Immature natural killer cell (primary cell): ENCODE measurements at regions not wholly inside any gene's neighbourhood (a gene's known extent, or its start where the extent isn't known, plus 50 kb on each side); places are given as distances from the start of the nearest gene placed in this dataset.
"Not testable (repeated sequence)": the region's sequence is repeated elsewhere in the genome, so short reads cannot be mapped to it uniquely, and the experiment has no call there.

ENCODE experiments used
- DNase-seq, 3 donors: peaks; one replicate each; pipeline ENCODE4 v3.0.0; 2022; ENCODE audit warnings: mixed read lengths in 1 of 3
- H3K27ac Mint-ChIP-seq, 6 donors: one replicate each; pipeline ENCODE4 v1.8.0; 2020; ENCODE audit warnings: mixed read lengths in 6 of 6, mild to moderate bottlenecking in 5 of 6, inconsistent platforms in 4 of 6, moderate library complexity in 3 of 6
- H3K27me3 Mint-ChIP-seq, 3 donors: one replicate each; pipeline ENCODE4 v1.8.0; 2020 to 2021; ENCODE audit warnings: low read depth in 3 of 3, mild to moderate bottlenecking in 3 of 3, mixed read lengths in 3 of 3, moderate library complexity in 3 of 3, inconsistent platforms in 1 of 3
- H3K36me3 Mint-ChIP-seq, 3 donors: one replicate each; pipeline ENCODE4 v1.8.0; 2020; ENCODE audit warnings: mixed read lengths in 3 of 3, inconsistent platforms in 2 of 3, mild to moderate bottlenecking in 2 of 3
- H3K4me1 Mint-ChIP-seq, 2 donors: one replicate each; pipeline ENCODE4 v1.8.0; 2020; ENCODE audit warnings: inconsistent platforms in 2 of 2, mild to moderate bottlenecking in 2 of 2, mixed read lengths in 2 of 2, moderate library complexity in 1 of 2
- H3K4me3 Mint-ChIP-seq, 5 donors: one replicate each; pipeline ENCODE4 v1.8.0; 2020; ENCODE audit warnings: mild to moderate bottlenecking in 5 of 5, mixed read lengths in 5 of 5, inconsistent platforms in 3 of 5, moderate library complexity in 3 of 5
- H3K9me3 Mint-ChIP-seq, 6 donors: one replicate each; pipeline ENCODE4 v1.8.0; 2020; ENCODE audit warnings: mild to moderate bottlenecking in 6 of 6, mixed read lengths in 6 of 6, inconsistent platforms in 4 of 6, moderate library complexity in 3 of 6

DNA sequence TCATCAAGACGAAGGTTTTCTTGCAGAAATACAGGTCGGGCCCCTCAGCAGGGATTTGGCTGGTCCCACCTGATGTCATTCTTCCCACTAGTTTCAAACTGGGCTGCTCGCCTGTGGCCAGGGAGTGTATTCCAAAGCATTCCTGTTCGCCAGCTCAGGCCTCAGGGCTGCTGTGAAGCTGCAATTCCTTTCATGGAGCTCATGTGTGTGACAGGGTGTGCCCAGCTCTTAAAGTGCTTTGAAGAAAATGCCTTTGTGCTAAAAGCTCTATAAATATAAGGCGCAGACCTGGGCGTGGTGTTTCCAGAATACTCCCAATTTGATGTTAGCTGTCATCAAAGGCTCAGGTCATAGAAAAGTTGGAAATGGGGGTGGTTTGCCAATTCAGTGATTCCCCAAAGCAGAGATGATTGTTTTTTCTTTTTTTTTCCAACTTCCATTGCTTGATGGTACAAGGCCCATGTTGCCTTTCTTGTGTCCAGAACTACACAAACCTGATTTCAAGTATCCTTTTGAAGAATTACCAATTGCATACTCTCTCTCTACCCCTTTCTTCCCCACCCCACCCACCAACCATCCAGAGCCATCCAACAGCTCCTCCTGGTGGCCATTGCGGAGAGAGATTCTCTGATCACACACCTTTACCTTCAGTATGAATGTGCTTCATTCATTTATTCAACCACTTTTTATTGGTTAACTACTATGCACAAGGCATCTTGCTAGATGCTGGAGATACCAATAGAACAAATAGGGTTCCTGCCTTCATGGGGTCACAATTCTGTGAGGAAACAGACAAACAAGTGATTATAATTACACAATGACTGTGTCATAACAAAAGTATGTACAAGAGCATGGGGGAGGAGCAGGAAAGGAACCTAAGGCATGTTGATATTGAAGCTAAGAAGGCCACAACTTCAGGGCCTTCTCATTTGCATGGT is 297.3 kb upstream of the LYZL1 start:
- DNase-seq = peak in 1 of 3 donors; percentile 6
- Mint-ChIP-seq H3K9me3 (peaks cover 0 to 2% (median 0%) of the 10 kb centered on the region in 6 donors), H3K36me3 (no peaks in the 10 kb centered on the region), H3K27me3 (peaks cover 2 to 7% (median 3%) of the 10 kb centered on the region in 3 donors), H3K4me1 (no peaks in the 10 kb centered on the region), H3K4me3 (no peak overlapping the region), H3K27ac (no peak overlapping the region)

DNA sequence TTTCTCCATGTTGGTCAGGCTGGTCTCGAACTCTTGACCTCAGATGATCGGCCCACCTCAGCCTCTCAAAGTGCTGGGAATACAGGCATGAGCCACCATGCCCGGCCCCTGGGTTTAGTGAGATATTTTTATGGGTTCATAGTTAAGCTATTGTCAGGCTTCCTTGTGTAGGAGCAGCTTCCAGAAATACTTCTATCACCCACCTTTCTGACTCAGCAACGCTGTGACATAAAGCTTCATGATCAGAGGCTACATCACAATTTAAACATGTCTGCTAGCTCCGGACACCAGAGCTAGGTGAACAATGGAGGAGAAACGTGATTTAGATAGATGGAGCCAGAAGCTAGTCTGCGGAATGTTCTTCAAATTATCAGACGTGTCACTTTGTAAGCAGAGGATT is 295.8 kb upstream of the LYZL1 start:
- no peaks in the 10 kb centered on the region for H3K36me3 Mint-ChIP-seq
- no peak overlapping the region for H3K4me3 Mint-ChIP-seq
- no peak overlapping the region for H3K27ac Mint-ChIP-seq
- DNase-seq = no peak
- peaks cover 2 to 5% (median 3%) of the 10 kb centered on the region in 3 donors for H3K27me3 Mint-ChIP-seq
- H3K9me3 Mint-ChIP-seq = peaks cover 0 to 2% (median 0%) of the 10 kb centered on the region in 6 donors
- no peaks in the 10 kb centered on the region for H3K4me1 Mint-ChIP-seq

DNA sequence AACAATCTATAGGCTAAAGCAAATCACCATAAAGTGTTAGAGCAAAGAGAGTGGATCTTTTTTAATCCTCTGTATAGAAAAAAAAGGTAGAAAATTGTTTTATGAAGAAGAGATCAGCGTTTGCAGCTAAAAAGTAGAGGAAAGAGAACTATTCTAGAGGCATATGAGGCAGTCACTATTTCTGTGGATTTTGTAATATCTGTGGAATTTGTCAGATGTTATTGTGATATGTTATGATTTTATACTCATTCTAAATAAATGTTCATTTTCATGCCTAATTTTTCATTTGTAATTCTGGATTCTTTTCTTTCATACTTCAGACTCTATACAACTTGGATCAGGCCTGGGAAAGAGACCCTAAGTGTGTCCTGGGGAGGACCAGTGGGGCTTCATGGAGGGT is 295.0 kb upstream of the LYZL1 start:
- Mint-ChIP-seq H3K27ac (no peak overlapping the region), H3K4me1 (no peaks in the 10 kb centered on the region), H3K27me3 (peaks cover 2 to 5% (median 3%) of the 10 kb centered on the region in 3 donors), H3K4me3 (no peak overlapping the region), H3K9me3 (peaks cover 0 to 2% (median 0%) of the 10 kb centered on the region in 6 donors), H3K36me3 (no peaks in the 10 kb centered on the region)
- DNase-seq = no peak

DNA sequence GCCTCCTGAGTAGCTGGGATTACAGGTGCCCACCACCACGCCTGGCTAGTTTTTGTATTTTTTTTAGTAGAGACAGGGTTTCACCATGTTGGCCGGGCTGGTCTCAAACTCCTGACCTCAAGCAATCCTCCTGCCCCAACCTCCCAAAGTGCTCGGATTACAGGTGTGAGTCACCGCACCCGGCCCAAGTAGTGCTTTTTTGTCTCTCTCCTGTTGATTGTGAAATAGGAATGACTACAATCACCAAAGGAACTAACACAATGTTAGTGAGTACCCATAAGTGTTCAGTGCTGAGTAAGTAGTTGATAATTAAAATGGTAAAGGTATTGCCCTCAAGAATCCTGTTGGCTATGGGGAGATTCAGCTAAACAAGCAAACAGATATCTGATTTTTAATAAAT is 294.1 kb upstream of the LYZL1 start:
- H3K4me3 Mint-ChIP-seq, H3K4me1 Mint-ChIP-seq, H3K27me3 Mint-ChIP-seq, H3K9me3 Mint-ChIP-seq, H3K27ac Mint-ChIP-seq, H3K36me3 Mint-ChIP-seq, DNase-seq: not testable (repeated sequence)

DNA sequence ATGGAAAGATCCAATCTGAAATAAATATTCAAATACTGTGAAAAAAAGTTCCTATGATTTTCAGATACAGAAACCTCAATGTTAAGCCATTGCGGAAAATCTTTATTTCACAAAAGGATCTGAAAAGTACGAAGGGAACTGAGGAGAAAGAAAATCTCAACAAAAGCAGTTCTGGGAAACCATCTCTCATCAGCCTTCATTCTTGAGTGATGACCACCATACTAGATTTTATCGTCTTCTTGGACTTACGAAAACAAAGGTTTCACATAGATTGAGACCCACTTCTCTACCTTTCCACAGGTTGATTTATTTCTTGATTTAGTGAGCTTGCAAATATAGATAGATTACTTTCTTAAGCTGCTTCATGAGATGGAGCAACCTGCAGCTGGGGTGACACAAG is 293.4 kb upstream of the LYZL1 start:
- Mint-ChIP-seq H3K4me1 (no peaks in the 10 kb centered on the region), H3K9me3 (peaks cover 0 to 2% (median 0%) of the 10 kb centered on the region in 6 donors), H3K36me3 (no peaks in the 10 kb centered on the region), H3K4me3 (no peak overlapping the region), H3K27ac (no peak overlapping the region), H3K27me3 (peaks cover 2 to 3% (median 2%) of the 10 kb centered on the region in 3 donors)
- DNase-seq = no peak

DNA sequence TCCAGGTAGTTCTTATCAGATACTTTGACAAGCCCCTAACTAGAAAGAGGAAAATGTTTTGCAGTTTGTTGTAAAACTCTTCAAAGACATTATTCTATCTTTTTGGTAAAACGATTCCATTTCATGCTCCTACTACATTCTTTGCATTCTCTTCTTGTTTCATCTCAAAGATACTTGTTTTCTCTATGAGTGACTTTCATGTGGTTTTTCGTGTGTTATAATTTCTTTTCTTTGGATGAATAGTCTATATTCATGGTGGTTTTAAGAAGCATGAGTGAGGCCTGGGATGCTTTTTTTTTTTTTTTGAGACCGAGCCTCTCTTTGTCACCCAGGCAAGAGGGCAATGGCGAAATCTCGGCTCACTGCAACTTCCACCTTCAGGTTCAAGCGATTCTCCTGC is 292.5 kb upstream of the LYZL1 start:
- H3K4me3 Mint-ChIP-seq = no peak overlapping the region
- no peaks in the 10 kb centered on the region for H3K36me3 Mint-ChIP-seq
- no peaks in the 10 kb centered on the region for H3K9me3 Mint-ChIP-seq
- H3K27ac Mint-ChIP-seq = no peak overlapping the region
- peaks cover 2 to 3% (median 3%) of the 10 kb centered on the region in 3 donors for H3K27me3 Mint-ChIP-seq
- DNase-seq = no peak
- H3K4me1 Mint-ChIP-seq = no peaks in the 10 kb centered on the region

DNA sequence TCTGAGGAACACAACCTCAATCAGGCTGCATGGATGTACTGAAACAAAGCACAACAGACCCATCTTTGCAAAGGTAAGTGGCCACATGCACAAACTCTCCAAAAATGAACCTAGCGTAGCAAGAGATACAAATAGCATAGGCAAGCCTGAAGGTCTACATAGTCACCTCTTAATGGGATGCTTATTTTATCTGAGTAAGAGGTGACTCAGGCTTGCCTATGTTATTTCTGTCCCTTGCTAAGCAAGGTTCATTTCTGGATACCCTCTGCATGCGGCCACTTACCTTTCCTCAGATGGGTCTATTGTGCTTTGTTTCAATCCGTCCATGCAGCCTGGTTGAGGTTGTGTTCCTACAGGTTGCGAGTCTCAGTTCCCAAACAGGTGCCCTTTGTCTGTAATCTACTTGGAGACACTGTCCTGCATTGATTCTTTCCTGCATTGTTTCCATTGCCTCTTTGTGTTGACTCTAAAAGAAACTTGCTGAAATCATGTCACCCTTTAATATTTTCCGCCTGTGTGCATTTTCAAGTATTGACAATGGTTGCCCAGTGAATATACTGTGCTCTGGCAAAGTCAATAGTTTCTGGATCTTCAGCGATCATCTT is 291.8 kb upstream of the LYZL1 start:
- Mint-ChIP-seq H3K27ac (no peak overlapping the region), H3K4me3 (no peak overlapping the region), H3K27me3 (peaks cover 3 to 6% (median 3%) of the 10 kb centered on the region in 3 donors), H3K9me3 (no peaks in the 10 kb centered on the region), H3K4me1 (no peaks in the 10 kb centered on the region), H3K36me3 (no peaks in the 10 kb centered on the region)
- DNase-seq = no peak

DNA sequence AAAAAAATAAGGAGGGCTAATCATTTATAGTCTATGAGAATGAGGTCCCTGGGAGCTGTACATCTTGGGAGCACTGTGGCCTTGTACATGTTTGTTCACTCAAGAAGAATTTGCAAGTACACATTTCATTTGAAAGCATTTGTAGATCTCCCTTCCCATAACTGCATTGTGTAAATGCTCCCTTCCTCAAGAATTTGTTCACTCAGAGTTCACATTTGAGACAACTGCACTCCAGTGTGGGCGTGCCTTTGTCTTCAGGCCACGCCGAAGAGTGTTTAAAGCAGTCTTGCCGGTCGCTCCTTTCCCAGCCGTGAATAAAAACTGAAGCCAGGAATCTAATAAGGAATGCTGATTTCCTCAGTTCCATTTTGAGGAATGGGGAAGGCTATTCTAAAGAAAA is 291.1 kb upstream of the LYZL1 start:
- DNase-seq = no peak
- H3K27me3 Mint-ChIP-seq = peaks cover 3 to 7% (median 3%) of the 10 kb centered on the region in 3 donors
- H3K36me3 Mint-ChIP-seq = no peaks in the 10 kb centered on the region
- H3K27ac Mint-ChIP-seq = no peak overlapping the region
- no peaks in the 10 kb centered on the region for H3K9me3 Mint-ChIP-seq
- H3K4me3 Mint-ChIP-seq = no peak overlapping the region
- no peaks in the 10 kb centered on the region for H3K4me1 Mint-ChIP-seq

DNA sequence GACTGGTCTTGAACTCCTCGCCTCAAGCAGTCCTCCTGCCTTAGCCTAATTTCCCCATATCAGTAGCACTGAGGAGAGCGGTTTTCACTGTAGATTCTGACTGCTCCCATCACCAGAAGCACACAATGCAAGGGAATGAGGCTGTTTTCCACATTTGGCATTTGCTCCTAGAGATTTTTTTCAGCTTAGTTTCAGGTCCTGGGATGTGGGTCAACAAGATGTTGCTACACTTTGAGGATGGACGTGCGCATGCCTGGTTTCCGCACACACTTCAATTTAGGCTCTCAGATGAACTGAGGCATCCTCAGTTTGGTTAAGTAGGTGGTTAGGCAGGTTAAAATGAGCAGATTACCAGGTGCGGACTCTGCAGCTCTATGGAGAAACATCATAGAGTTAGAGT is 287.1 kb upstream of the LYZL1 start:
- Mint-ChIP-seq H3K27me3 (peaks cover 3 to 10% (median 7%) of the 10 kb centered on the region in 3 donors), H3K4me1 (no peaks in the 10 kb centered on the region), H3K27ac (no peak overlapping the region), H3K9me3 (no peaks in the 10 kb centered on the region), H3K4me3 (no peak overlapping the region), H3K36me3 (no peaks in the 10 kb centered on the region)
- no peak for DNase-seq

DNA sequence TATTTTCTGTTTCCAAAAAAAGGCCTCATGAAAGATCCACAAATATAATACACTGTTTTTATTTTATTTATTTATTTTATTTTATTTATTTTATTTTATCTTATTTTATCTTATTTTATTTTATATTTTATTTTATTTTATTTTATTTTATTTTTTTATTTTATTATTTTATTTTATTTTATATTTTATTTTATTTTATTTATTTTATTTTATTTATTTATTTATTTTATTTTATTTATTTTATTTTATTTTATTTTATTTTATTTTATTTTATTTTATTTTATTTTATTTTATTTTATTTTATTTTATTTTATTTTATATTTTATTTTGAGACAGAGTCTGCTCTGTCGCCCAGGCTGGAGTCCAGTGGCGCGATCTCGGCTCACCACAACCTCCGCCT is 285.9 kb upstream of the LYZL1 start:
- not testable (repeated sequence) for H3K4me1 Mint-ChIP-seq, H3K4me3 Mint-ChIP-seq, H3K9me3 Mint-ChIP-seq, H3K27me3 Mint-ChIP-seq, H3K36me3 Mint-ChIP-seq, DNase-seq, H3K27ac Mint-ChIP-seq

DNA sequence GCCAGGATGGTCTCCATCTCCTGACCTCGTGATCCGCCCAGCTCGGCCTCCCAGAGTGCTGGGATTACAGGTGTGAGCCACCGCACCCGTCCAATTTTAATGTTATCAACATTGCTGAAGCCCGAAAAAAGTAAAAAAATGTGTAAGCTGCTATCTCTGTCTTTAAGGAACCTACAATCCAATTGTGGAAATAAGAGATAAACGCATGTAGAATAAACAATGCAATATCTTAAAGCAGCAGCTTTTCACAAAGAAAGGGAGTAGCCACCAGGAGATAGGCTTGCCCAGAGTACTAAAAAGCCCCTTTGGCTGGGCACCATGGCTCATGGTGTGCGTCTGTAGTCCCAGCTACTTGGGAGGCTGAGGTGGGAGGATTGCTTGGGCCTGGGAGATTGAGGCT is 282.9 kb upstream of the LYZL1 start:
- H3K4me3 Mint-ChIP-seq = no peak overlapping the region

DNA sequence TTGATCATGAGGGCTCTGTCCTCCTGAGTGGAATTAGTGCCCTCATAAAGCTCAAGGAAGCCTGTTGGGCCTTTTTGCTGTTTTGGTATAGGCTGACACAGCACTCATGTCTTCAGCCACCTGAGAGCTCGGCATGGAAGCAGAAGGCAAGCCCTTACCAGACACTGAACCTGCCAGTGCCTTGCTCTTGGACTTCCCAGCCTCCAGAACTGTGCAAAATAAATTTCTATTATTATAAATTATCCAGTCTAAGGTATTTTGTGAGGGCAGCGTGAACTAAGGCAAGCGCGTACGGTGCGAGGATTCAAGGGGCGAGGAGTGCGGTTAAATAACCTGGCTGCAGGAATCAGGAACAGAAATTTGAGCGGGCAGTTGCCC is 281.5 kb upstream of the LYZL1 start:
- Mint-ChIP-seq H3K27me3 (peaks cover 3 to 6% (median 5%) of the 10 kb centered on the region in 3 donors), H3K4me3 (no peak overlapping the region), H3K27ac (no peak overlapping the region), H3K4me1 (no peaks in the 10 kb centered on the region), H3K36me3 (no peaks in the 10 kb centered on the region), H3K9me3 (no peaks in the 10 kb centered on the region)
- no peak for DNase-seq

More for the DNA sequence above, 282.9 kb upstream of the LYZL1 start:
- no peak overlapping the region for H3K27ac Mint-ChIP-seq
- no peaks in the 10 kb centered on the region for H3K4me1 Mint-ChIP-seq
- peaks cover 3 to 10% (median 8%) of the 10 kb centered on the region in 3 donors for H3K27me3 Mint-ChIP-seq
- DNase-seq = no peak
- H3K9me3 Mint-ChIP-seq = no peaks in the 10 kb centered on the region
- H3K36me3 Mint-ChIP-seq = no peaks in the 10 kb centered on the region

DNA sequence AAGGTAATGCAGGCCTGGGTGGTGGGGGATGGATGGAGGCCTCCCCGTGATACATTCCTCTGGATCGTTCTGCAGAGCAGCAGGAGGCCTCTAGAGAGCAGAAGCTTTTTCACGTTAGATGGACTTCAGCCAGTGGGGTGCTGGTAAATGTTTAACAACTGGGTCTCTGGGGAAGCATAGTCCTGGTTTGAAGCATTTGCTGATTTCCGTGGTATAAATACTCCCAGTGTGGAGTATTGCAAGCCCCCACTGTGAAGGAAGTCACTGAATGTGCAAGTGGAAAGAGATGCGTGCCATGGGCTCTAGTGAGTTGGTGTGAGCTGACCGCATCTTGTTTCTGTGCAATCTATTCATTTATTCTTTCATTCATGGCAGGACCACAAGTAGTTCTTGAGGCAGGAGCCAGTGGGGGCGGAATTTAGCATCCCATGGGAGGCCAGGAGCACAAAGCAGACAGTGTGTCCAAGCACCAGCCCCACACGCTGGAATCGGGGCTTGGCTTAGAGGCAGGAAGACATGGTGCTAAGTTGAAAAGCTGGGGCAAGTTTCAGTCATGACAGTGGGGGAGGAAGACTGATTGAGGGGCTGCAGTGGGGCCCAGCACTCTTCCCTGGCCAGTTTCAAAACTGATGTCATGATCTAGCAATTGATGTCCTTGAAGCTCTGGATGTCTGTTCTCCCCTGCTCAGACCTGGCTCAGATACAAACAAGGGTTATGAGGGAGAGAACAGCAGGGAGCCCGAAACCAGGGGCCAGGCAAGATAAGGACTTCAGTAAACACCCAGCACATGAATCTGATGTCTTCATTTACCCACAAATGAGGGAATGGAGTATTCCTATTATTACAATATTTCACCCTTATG is 280.9 kb upstream of the LYZL1 start:
- H3K4me3 Mint-ChIP-seq = no peak overlapping the region
- no peaks in the 10 kb centered on the region for H3K9me3 Mint-ChIP-seq
- H3K27me3 Mint-ChIP-seq = peaks cover 3 to 6% (median 5%) of the 10 kb centered on the region in 3 donors
- H3K4me1 Mint-ChIP-seq = no peaks in the 10 kb centered on the region
- H3K27ac Mint-ChIP-seq = no peak overlapping the region
- no peak for DNase-seq
- H3K36me3 Mint-ChIP-seq = no peaks in the 10 kb centered on the region

DNA sequence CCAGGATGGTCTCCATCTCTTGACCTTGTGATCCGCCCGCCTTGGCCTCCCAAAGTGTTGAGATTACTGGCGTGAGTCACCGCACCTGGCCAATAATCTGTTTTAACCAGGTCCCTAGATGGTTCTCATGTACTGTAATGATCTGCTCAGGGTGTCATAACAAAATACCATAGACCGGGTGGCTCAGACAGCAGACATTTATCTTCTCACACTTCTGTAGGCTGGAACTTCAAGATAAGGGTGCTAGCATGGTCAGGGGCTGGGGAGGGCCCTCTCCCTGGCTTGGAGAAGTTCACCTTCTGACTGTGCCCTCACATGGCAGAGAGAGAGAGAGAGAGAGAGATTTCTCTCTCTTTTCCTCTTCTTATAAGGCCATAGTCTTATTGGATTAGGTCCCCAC is 279.4 kb upstream of the LYZL1 start:
- H3K27me3 Mint-ChIP-seq = peaks cover 0 to 2% (median 0%) of the 10 kb centered on the region in 3 donors
- no peaks in the 10 kb centered on the region for H3K4me1 Mint-ChIP-seq
- no peak for DNase-seq
- H3K9me3 Mint-ChIP-seq = no peaks in the 10 kb centered on the region
- no peak overlapping the region for H3K27ac Mint-ChIP-seq
- H3K4me3 Mint-ChIP-seq = no peak overlapping the region
- no peaks in the 10 kb centered on the region for H3K36me3 Mint-ChIP-seq
